ENCODE measurements at regions not wholly inside any gene's neighbourhood (a gene's known extent, or its start where the extent isn't known, plus 50 kb on each side); places are given as distances from the start of the nearest gene placed in this dataset.
A peak's percentile ranks its signal among the peaks of the same experiment; 100 is the strongest.

DNA sequence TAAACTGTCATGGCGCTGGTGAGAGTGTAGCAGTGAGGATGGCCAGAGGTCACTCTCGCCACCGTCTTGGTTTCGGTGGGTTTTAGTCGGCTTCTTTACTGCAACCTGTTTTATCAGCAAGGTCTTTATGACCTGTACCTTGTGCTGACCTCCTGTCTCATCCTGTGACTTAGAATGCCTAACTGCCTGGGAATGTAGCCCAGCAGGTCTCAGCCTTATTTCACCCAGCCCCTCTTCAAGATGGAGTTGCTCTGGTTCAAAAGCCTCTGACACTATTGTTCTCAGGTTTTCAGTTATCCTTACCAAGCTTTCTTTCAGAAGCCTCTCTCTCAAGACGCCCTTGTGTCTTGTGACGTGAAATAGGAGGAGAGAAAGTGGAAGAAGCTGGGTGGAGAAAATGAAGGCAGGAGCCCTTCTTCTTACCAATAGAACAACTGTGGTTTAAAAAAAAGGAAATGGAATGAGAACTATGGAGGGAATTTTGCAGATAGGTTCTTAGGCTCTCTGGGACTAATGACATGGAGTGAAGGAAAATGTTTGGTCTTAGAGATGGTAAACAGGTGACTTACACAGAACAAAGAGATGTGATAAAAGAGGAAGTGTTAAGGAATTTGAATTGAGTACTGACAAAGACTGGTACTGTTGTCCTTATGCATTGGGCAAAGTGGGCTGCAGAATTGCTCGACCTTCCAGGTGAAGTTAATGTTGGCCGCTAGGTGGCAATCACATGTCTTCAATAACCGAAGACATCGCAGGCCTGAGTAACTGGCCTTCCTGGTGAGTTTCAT, 133.3 kb upstream of the RAI14 start (continued):
- peak; percentile 47; the same call in 1 of the 2 replicates for TF ChIP-seq ZNF668 (CRISPR knock-in tag; IDR thresholded peaks at IDR 0.05)
- TF ChIP-seq ZNF347 (CRISPR knock-in tag; IDR thresholded peaks at IDR 0.05; ENCODE audit: low read depth), result no peak
- TF ChIP-seq EHMT2 (IDR thresholded peaks at IDR 0.05), result 0 out of 2 replicates have a peak, but pooled peaks have one; percentile 21
- TF ChIP-seq ZFP1 (CRISPR knock-in tag; IDR thresholded peaks at IDR 0.05), result no peak
- no peak for TF ChIP-seq POLR2AphosphoS5 (IDR thresholded peaks at IDR 0.05; ENCODE audit: control insufficient read depth, insufficient read depth, low read depth, low read length)
- TF ChIP-seq RNF219 (CRISPR knock-in tag; IDR thresholded peaks at IDR 0.05), result no peak
- no peak for TF ChIP-seq CREB3L1 (IDR thresholded peaks at IDR 0.05; ENCODE audit: borderline replicate concordance, low read depth)
- no peak for TF ChIP-seq SOX6 (IDR thresholded peaks at IDR 0.05)
- TF ChIP-seq NCOA6 (IDR thresholded peaks at IDR 0.05), result no peak
- TF ChIP-seq ADNP (tag; IDR thresholded peaks at IDR 0.05), result no peak
- TF ChIP-seq ZNF79 (CRISPR knock-in tag; IDR thresholded peaks at IDR 0.05; ENCODE audit: low read depth), result no peak
- no peak for TF ChIP-seq CREB1 (IDR thresholded peaks at IDR 0.05)
- TF ChIP-seq CREB1 (CRISPR knock-in tag; IDR thresholded peaks at IDR 0.05), result no peak
- no peak for TF ChIP-seq GTF2E2 (tag; IDR thresholded peaks at IDR 0.05)
- TF ChIP-seq ZNF589 (CRISPR knock-in tag; IDR thresholded peaks at IDR 0.05; ENCODE audit: low read depth), result no peak
- TF ChIP-seq MCM7 (IDR thresholded peaks at IDR 0.05), result no peak
- TF ChIP-seq ZNF592 (IDR thresholded peaks at IDR 0.05), result peak; percentile 33; the same call in 1 of the 2 replicates
- TF ChIP-seq NFE2L1 (tag; IDR thresholded peaks at IDR 0.05; ENCODE audit: borderline replicate concordance, low read depth), result no peak
- TF ChIP-seq RBM17 (IDR thresholded peaks at IDR 0.05; ENCODE audit: borderline replicate concordance, low read depth, low read length), result no peak
- peak; percentile 45; the same call in 1 of the 2 replicates for TF ChIP-seq L3MBTL2 (IDR thresholded peaks at IDR 0.05)

All from K562 (cell line).